ENCODE measurements at regions not wholly inside any gene's neighbourhood (a gene's known extent, or its start where the extent isn't known, plus 50 kb on each side); places are given as distances from the start of the nearest gene placed in this dataset.

GRCh38 chr13:40232311-40233040 is 434.0 kb downstream of the FOXO1 start:
- no peak for DNase-seq

GRCh38 chr13:40233731-40234195 is 432.7 kb downstream of the FOXO1 start:
- no peak for DNase-seq

- DNase-seq: no peak
Observed at GRCh38 chr13:40235160-40235796, 431.2 kb downstream of the FOXO1 start.

- DNase-seq: no peak
Observed at GRCh38 chr13:40236566-40237168, 429.8 kb downstream of the FOXO1 start.

- DNase-seq: no peak
Observed at GRCh38 chr13:40238761-40239160, 427.7 kb downstream of the FOXO1 start.

GRCh38 chr13:40240293-40240692 is 426.1 kb downstream of the FOXO1 start:
- no peak for DNase-seq

- no peak for DNase-seq
Observed at GRCh38 chr13:40241125-40241798, 425.2 kb downstream of the FOXO1 start.

GRCh38 chr13:40243047-40243446 is 423.4 kb downstream of the FOXO1 start:
- DNase-seq: no peak

- no peak for DNase-seq
Observed at GRCh38 chr13:40243982-40244381, 422.5 kb downstream of the FOXO1 start.

- DNase-seq: no peak
Observed at GRCh38 chr13:40245567-40245966, 420.9 kb downstream of the FOXO1 start.

GRCh38 chr13:40247845-40248244 is 418.6 kb downstream of the FOXO1 start:
- DNase-seq: no peak

- DNase-seq: no peak
Observed at GRCh38 chr13:40251343-40252032, 415.0 kb downstream of the FOXO1 start.

- no peak for DNase-seq
Observed at GRCh38 chr13:40252241-40252640, 414.2 kb downstream of the FOXO1 start.

- no peak for DNase-seq
Observed at GRCh38 chr13:40252676-40253075, 413.8 kb downstream of the FOXO1 start.

- no peak for DNase-seq
Observed at GRCh38 chr13:40254394-40254793, 412.0 kb downstream of the FOXO1 start.

- no peak for DNase-seq
Observed at GRCh38 chr13:40255551-40255950, 410.9 kb downstream of the FOXO1 start.

- DNase-seq: no peak
Observed at GRCh38 chr13:40259899-40260298, 406.5 kb downstream of the FOXO1 start.

- DNase-seq: no peak
Observed at GRCh38 chr13:40261336-40261735, 405.1 kb downstream of the FOXO1 start.

GRCh38 chr13:40261947-40262346 is 404.5 kb downstream of the FOXO1 start:
- DNase-seq: no peak

GRCh38 chr13:40269086-40269485 is 397.4 kb downstream of the FOXO1 start:
- DNase-seq: no peak

GRCh38 chr13:40270726-40271125 is 395.7 kb downstream of the FOXO1 start:
- no peak for DNase-seq

GRCh38 chr13:40271271-40271885 is 395.1 kb downstream of the FOXO1 start:
- DNase-seq: no peak

All from effector CD4-positive, alpha-beta T cell (primary cell).